A549 (cell line): ENCODE measurements at regions not wholly inside any gene's neighbourhood (a gene's known extent, or its start where the extent isn't known, plus 50 kb on each side); places are given as distances from the start of the nearest gene placed in this dataset.

ENCODE experiments used
- ZFP36 ChIP-seq: fragments of 450-650 bp; IDR thresholded peaks from 2 replicates; pipeline ENCODE4 v1.6.1; 2014; ENCODE audit warnings: borderline replicate concordance; ENCODE audit not compliant: partially characterized antibody
- TF ChIP-seq, protein P1 (sequence below): fragments of >200 bp; sonication (Bioruptor Twin); formaldehyde crosslinking; IDR thresholded peaks from 3 replicates; pipeline ENCODE4 v1.5.1; 2016

- TF ChIP-seq, protein P1, sequence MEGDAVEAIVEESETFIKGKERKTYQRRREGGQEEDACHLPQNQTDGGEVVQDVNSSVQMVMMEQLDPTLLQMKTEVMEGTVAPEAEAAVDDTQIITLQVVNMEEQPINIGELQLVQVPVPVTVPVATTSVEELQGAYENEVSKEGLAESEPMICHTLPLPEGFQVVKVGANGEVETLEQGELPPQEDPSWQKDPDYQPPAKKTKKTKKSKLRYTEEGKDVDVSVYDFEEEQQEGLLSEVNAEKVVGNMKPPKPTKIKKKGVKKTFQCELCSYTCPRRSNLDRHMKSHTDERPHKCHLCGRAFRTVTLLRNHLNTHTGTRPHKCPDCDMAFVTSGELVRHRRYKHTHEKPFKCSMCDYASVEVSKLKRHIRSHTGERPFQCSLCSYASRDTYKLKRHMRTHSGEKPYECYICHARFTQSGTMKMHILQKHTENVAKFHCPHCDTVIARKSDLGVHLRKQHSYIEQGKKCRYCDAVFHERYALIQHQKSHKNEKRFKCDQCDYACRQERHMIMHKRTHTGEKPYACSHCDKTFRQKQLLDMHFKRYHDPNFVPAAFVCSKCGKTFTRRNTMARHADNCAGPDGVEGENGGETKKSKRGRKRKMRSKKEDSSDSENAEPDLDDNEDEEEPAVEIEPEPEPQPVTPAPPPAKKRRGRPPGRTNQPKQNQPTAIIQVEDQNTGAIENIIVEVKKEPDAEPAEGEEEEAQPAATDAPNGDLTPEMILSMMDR: no peak
- TF ChIP-seq ZFP36: no peak
Observed at GRCh38 chr1:94621802-94622201, 80.2 kb upstream of the F3 start.
